Esophagus muscularis mucosa (tissue), 4 donors: ENCODE measurements at regions not wholly inside any gene's neighbourhood (a gene's known extent, or its start where the extent isn't known, plus 50 kb on each side); places are given as distances from the start of the nearest gene placed in this dataset.

Source experiments
- DNase-seq: peaks from one replicate; pipeline ENCODE4 v3.0.0-alpha.2; 2017; ENCODE audit errors: extremely low spot score
- H3K27ac ChIP-seq, 4 donors: fragments of 200-600 bp; sonication (generic); replicated peaks in 1 of 4; 1 replicate in 3 of 4; 2 replicates in 1 of 4; pipeline ENCODE4 v1.5.1; 2016 to 2019; ENCODE audit warnings: mild to moderate bottlenecking in 1 of 4
- H3K27me3 ChIP-seq, 4 donors: fragments of 200-600 bp; sonication (generic); one replicate each; pipeline versions ENCODE4 v1.5.1 to v1.6.0; 2016 to 2019
- H3K36me3 ChIP-seq, 4 donors: fragments of 200-600 bp; sonication (generic); one replicate each; pipeline ENCODE4 v1.5.1; 2016 to 2019
- H3K4me1 ChIP-seq, 4 donors: fragments of 200-600 bp; sonication (generic); one replicate each; pipeline ENCODE4 v1.5.1; 2016 to 2019
- H3K4me3 ChIP-seq, 4 donors: fragments of 200-600 bp; sonication (generic); 1 replicate in 2 of 4; 2 replicates in 2 of 4; pipeline ENCODE4 v1.5.1; 2016 to 2019; ENCODE audit warnings: mild to moderate bottlenecking in 4 of 4, moderate library complexity in 1 of 4
- H3K9me3 ChIP-seq, 4 donors: fragments of 200-600 bp; sonication (generic); 1 replicate in 3 of 4; 2 replicates in 1 of 4; pipeline ENCODE4 v1.5.1; 2016 to 2019
- CTCF ChIP-seq, 3 experiments: fragments of 200-600 bp in 2 of 3; fragments of 450-650 bp in 1 of 3; sonication (generic) in 2 of 3; IDR thresholded peaks; one replicate each; pipeline ENCODE4 v1.5.1; 2017 to 2019; ENCODE audit warnings: antibody characterized with exemption in 3 of 3, mild to moderate bottlenecking in 2 of 3, moderate library complexity in 1 of 3
- EP300 ChIP-seq: sonication (generic); formaldehyde crosslinking; IDR thresholded peaks from one replicate; pipeline ENCODE4 v1.6.1; 2017; ENCODE audit warnings: antibody characterized with exemption
- POLR2A ChIP-seq: fragments of 450-650 bp; IDR thresholded peaks from one replicate; pipeline ENCODE4 v1.6.1; 2017; ENCODE audit warnings: antibody characterized with exemption, moderate library complexity, mild to moderate bottlenecking, low read depth
- POLR2AphosphoS5 ChIP-seq, 2 donors: sonication (generic); formaldehyde crosslinking; IDR thresholded peaks; one replicate each; pipeline ENCODE4 v1.6.1; 2017; ENCODE audit warnings: antibody characterized with exemption in 2 of 2
- WGBS: methylation state at CpG from one replicate; pipeline ENCODE4 v1.1.5; 2018; 5-methylcytosine and 5-hydroxymethylcytosine counted together
- intact Hi-C: fragments of 100-400 bp; cut with DNase I; formaldehyde crosslinking; loops from one replicate; pipeline ENCODE4 v1.15.1; 2023

- DNase-seq: no peak
- Histone ChIP-seq H3K9me3 (no peaks in the 10 kb centered on the region), H3K4me1 (no peaks in the 10 kb centered on the region), H3K27ac (no peak overlapping the region), H3K27me3 (no peaks in the 10 kb centered on the region), H3K36me3 (no peaks in the 10 kb centered on the region), H3K4me3 (no peak overlapping the region)
- intact Hi-C loops: no loop called here
- WGBS: 50% methylated on average over 1 of the region's 1 CpG
- TF ChIP-seq POLR2AphosphoS5 (IDR thresholded peaks at IDR 0.05): no peak
- TF ChIP-seq EP300: no peak
- no peak for TF ChIP-seq POLR2A
- no peak for TF ChIP-seq CTCF (IDR thresholded peaks at IDR 0.05)
Measured at GRCh38 chrX:149255860-149256259, 249.2 kb downstream of the IDS start.

- Histone ChIP-seq H3K9me3 (no peaks in the 10 kb centered on the region), H3K36me3 (no peaks in the 10 kb centered on the region), H3K27ac (no peak overlapping the region), H3K4me1 (no peaks in the 10 kb centered on the region), H3K27me3 (no peaks in the 10 kb centered on the region), H3K4me3 (no peak overlapping the region)
- intact Hi-C loops: no loop called here
- WGBS: 56% methylated on average over 3 of the region's 3 CpGs
- DNase-seq: no peak
- TF ChIP-seq EP300 (no peak), POLR2A (no peak), CTCF (IDR thresholded peaks at IDR 0.05) (no peak), POLR2AphosphoS5 (IDR thresholded peaks at IDR 0.05) (no peak)
Measured at GRCh38 chrX:149248073-149248625, 257.0 kb downstream of the IDS start.

- no peak overlapping the region for H3K27ac ChIP-seq
- WGBS: 58% methylated on average over 2 of the region's 2 CpGs
- H3K4me1 ChIP-seq: no peaks in the 10 kb centered on the region
- TF ChIP-seq EP300 (no peak), POLR2A (no peak), CTCF (IDR thresholded peaks at IDR 0.05) (no peak)
- intact Hi-C loops: no loop called here
- H3K4me3 ChIP-seq: no peak overlapping the region
- DNase-seq: no peak
- H3K9me3 ChIP-seq: peaks cover 0 to 15% (median 0%) of the 10 kb centered on the region in 4 donors
- no peaks in the 10 kb centered on the region for H3K36me3 ChIP-seq
- H3K27me3 ChIP-seq: no peaks in the 10 kb centered on the region
Measured at GRCh38 chrX:149230689-149231088, 274.4 kb downstream of the IDS start.

- no peak overlapping the region for H3K4me3 ChIP-seq
- 60% methylated on average over 2 of the region's 2 CpGs for WGBS
- intact Hi-C loops: no loop called here
- H3K27ac ChIP-seq: no peak overlapping the region
- no peaks in the 10 kb centered on the region for H3K36me3 ChIP-seq
- no peaks in the 10 kb centered on the region for H3K4me1 ChIP-seq
- no peak for DNase-seq
- TF ChIP-seq CTCF (IDR thresholded peaks at IDR 0.05) (no peak), POLR2AphosphoS5 (IDR thresholded peaks at IDR 0.05) (no peak), EP300 (no peak), POLR2A (no peak)
- no peaks in the 10 kb centered on the region for H3K27me3 ChIP-seq
- H3K9me3 ChIP-seq: peaks cover 0 to 15% (median 0%) of the 10 kb centered on the region in 4 donors
Measured at GRCh38 chrX:149223854-149224253, 281.3 kb downstream of the IDS start.

GRCh38 chrX:149222040-149222439 lies 283.1 kb downstream of the IDS start:
- DNase-seq: no peak
- H3K27ac ChIP-seq: no peak overlapping the region
- WGBS: 56% methylated on average over 1 of the region's 1 CpG
- H3K27me3 ChIP-seq: no peaks in the 10 kb centered on the region
- TF ChIP-seq POLR2AphosphoS5 (IDR thresholded peaks at IDR 0.05) (no peak), EP300 (no peak), CTCF (IDR thresholded peaks at IDR 0.05) (no peak), POLR2A (no peak)
- no peaks in the 10 kb centered on the region for H3K4me1 ChIP-seq
- no peak overlapping the region for H3K4me3 ChIP-seq
- intact Hi-C loops: no loop called here
- peaks cover 0 to 2% (median 0%) of the 10 kb centered on the region in 4 donors for H3K9me3 ChIP-seq
- H3K36me3 ChIP-seq: no peaks in the 10 kb centered on the region
